Activated naive CD4-positive, alpha-beta T cell treated with anti-CD3 and anti-CD28 coated beads, Interleukin-2, amount 10 ng/mL, durations not matched to agents 7 days and 5 days (primary cell): ENCODE measurements at regions not wholly inside any gene's neighbourhood (a gene's known extent, or its start where the extent isn't known, plus 50 kb on each side); places are given as distances from the start of the nearest gene placed in this dataset.
A peak's percentile ranks its signal among the peaks of the same experiment; 100 is the strongest.

ENCODE experiments used
- CTCF ChIA-PET: fragments of 350-600 bp; sonication (Branson Sonifier 250); formaldehyde crosslinking; loops from one replicate; lab custom pipeline; 2021; ENCODE audit warnings: antibody characterized with exemption; lab: Charles Lee
- DNase-seq: peaks from one replicate; pipeline ENCODE4 v3.0.0-alpha.2; 2020
- H3K27ac Mint-ChIP-seq: one replicate; pipeline ENCODE4 v1.8.0; 2021; ENCODE audit warnings: mild to moderate bottlenecking, moderate library complexity, mixed read lengths
- H3K27me3 Mint-ChIP-seq: one replicate; pipeline ENCODE4 v1.8.0; 2021; ENCODE audit warnings: mild to moderate bottlenecking, mixed read lengths
- H3K36me3 Mint-ChIP-seq: one replicate; pipeline ENCODE4 v1.8.0; 2021; ENCODE audit warnings: mixed read lengths
- H3K4me1 Mint-ChIP-seq: one replicate; pipeline ENCODE4 v1.8.0; 2021; ENCODE audit warnings: mixed read lengths
- H3K4me3 Mint-ChIP-seq: one replicate; pipeline ENCODE4 v1.8.0; 2021; ENCODE audit warnings: mild to moderate bottlenecking, moderate library complexity, mixed read lengths
- H3K9me3 Mint-ChIP-seq: one replicate; pipeline ENCODE4 v1.8.0; 2021; ENCODE audit warnings: mixed read lengths

GRCh38 chr1:222325506-222325905 lies 222.4 kb downstream of the HHIPL2 start:
- Mint-ChIP-seq H3K27ac (no peak overlapping the region), H3K4me3 (no peak overlapping the region), H3K36me3 (no peaks in the 10 kb centered on the region), H3K4me1 (no peaks in the 10 kb centered on the region), H3K27me3 (no peaks in the 10 kb centered on the region), H3K9me3 (peaks cover 1% of the 10 kb centered on the region)
- DNase-seq, result no peak
- CTCF ChIA-PET, result no interaction called here

DNA sequence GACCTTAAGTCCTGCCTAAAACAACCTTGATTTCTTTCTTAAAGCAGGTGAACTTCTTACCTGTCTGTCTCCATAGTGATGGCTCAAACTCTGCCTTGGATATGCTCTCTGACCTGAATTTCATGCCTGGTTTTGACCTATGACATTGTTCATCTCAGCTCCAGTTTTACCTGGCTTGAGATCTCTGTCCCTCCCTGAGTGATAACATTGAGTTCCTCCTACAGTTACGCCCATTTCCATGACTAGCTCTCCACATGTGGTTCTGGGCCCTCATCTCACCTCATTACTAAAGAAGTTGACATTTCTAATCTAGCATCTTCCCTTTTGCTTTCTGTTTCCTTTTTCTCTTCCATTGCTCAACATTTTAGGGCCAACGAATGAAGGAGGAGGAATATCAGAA lies 233.1 kb downstream of the HHIPL2 start:
- Mint-ChIP-seq H3K4me3 (no peak overlapping the region), H3K27ac (no peak overlapping the region), H3K9me3 (no peaks in the 10 kb centered on the region), H3K36me3 (no peaks in the 10 kb centered on the region), H3K27me3 (no peaks in the 10 kb centered on the region), H3K4me1 (no peaks in the 10 kb centered on the region)
- DNase-seq, result no peak
- CTCF ChIA-PET, result interaction anchor here (0.7 kb wide), 1 partner anchor 874 kb away, joined by 3 read pairs; no protein-coding TSS in a partner anchor

- Mint-ChIP-seq H3K27ac (no peak overlapping the region), H3K36me3 (no peaks in the 10 kb centered on the region), H3K27me3 (no peaks in the 10 kb centered on the region), H3K4me3 (no peak overlapping the region), H3K4me1 (no peaks in the 10 kb centered on the region), H3K9me3 (no peaks in the 10 kb centered on the region)
- peak; percentile 31 for DNase-seq
- CTCF ChIA-PET, result no interaction called here
Observed at GRCh38 chr1:222310836-222311235, 237.1 kb downstream of the HHIPL2 start.

DNA sequence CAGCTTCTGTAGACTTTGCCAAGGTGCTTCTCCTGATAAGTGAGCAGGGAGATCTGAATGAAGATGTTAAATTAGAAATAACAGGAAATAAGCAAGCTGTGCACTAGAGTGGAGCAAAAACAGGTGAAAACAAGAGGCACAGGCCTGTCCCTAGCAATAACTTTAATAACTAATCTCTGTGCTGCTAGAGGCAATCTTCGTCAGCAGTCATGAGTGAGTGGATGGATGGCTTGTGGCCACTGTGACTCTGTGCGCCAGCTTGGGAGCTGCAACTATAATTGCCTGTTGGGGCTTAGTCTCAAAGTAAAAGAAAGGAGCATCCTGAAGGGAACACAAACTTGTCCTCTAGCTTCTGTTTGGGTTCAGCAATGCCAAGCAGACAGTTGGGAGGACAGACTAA lies 240.3 kb downstream of the HHIPL2 start:
- Mint-ChIP-seq H3K36me3 (no peaks in the 10 kb centered on the region), H3K4me1 (no peaks in the 10 kb centered on the region), H3K27ac (no peak overlapping the region), H3K4me3 (no peak overlapping the region), H3K9me3 (no peaks in the 10 kb centered on the region), H3K27me3 (no peaks in the 10 kb centered on the region)
- CTCF ChIA-PET, result no interaction called here
- DNase-seq, result no peak

DNA sequence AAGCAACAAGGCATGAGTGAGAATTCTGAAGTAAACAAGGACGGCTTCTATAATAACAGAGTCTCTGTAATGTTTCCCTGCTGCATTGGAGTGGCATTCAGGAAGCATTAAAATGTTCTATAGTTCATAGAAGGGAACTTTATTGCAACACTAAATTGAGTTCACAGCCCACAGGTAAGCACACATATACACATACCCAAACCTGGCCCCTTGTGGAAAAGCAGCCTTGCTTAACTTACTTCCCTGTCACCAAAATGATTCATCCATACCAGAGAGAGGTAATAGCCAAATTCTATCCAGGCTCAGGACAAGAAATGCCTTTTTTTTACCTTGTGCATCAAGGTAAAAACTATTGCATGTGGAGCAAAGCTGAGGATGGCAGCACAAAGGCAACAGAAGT lies 241.4 kb downstream of the HHIPL2 start:
- DNase-seq, result no peak
- no peaks in the 10 kb centered on the region for H3K4me1 Mint-ChIP-seq
- CTCF ChIA-PET, result no interaction called here
- H3K4me3 Mint-ChIP-seq, result no peak overlapping the region
- H3K36me3 Mint-ChIP-seq, result no peaks in the 10 kb centered on the region
- no peak overlapping the region for H3K27ac Mint-ChIP-seq
- H3K9me3 Mint-ChIP-seq, result no peaks in the 10 kb centered on the region
- no peaks in the 10 kb centered on the region for H3K27me3 Mint-ChIP-seq

- H3K9me3 Mint-ChIP-seq, result no peaks in the 10 kb centered on the region
- H3K4me3 Mint-ChIP-seq, result no peak overlapping the region
- no peaks in the 10 kb centered on the region for H3K36me3 Mint-ChIP-seq
- no peak overlapping the region for H3K27ac Mint-ChIP-seq
- no peaks in the 10 kb centered on the region for H3K4me1 Mint-ChIP-seq
- no peak for DNase-seq
- CTCF ChIA-PET, result interaction anchor here (0.9 kb wide), 1 partner anchor 25 kb away, joined by 3 read pairs; no protein-coding TSS in a partner anchor
- H3K27me3 Mint-ChIP-seq, result no peaks in the 10 kb centered on the region
Observed at GRCh38 chr1:222306011-222306410, 241.9 kb downstream of the HHIPL2 start.

DNA sequence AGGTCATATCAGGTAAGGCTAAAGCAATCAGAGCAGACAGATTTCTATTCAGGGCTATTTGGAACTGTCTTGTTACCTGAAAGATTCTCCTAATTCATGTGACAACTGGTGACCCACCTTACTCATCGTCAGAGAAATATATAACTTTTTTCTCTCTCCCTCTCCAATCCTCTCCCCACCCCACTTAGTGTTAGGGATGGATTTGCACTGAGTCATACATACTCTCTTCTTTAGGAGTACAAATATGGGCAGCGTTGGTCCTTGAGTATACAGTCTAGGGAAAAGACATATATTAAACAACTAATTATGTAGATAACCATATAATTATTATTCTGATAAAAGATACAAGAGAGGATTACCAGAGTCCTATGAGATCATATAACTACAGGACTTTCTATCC lies 246.3 kb downstream of the HHIPL2 start:
- CTCF ChIA-PET, result no interaction called here
- Mint-ChIP-seq H3K4me3 (no peak overlapping the region), H3K36me3 (no peaks in the 10 kb centered on the region), H3K9me3 (peaks cover 3% of the 10 kb centered on the region), H3K4me1 (no peaks in the 10 kb centered on the region), H3K27ac (no peak overlapping the region), H3K27me3 (no peaks in the 10 kb centered on the region)
- no peak for DNase-seq

- no peaks in the 10 kb centered on the region for H3K27me3 Mint-ChIP-seq
- DNase-seq, result no peak
- no peaks in the 10 kb centered on the region for H3K4me1 Mint-ChIP-seq
- peaks cover 6% of the 10 kb centered on the region for H3K9me3 Mint-ChIP-seq
- H3K4me3 Mint-ChIP-seq, result no peak overlapping the region
- H3K36me3 Mint-ChIP-seq, result no peaks in the 10 kb centered on the region
- CTCF ChIA-PET, result no interaction called here
- no peak overlapping the region for H3K27ac Mint-ChIP-seq
Observed at GRCh38 chr1:222299524-222299923, 248.4 kb downstream of the HHIPL2 start.

DNA sequence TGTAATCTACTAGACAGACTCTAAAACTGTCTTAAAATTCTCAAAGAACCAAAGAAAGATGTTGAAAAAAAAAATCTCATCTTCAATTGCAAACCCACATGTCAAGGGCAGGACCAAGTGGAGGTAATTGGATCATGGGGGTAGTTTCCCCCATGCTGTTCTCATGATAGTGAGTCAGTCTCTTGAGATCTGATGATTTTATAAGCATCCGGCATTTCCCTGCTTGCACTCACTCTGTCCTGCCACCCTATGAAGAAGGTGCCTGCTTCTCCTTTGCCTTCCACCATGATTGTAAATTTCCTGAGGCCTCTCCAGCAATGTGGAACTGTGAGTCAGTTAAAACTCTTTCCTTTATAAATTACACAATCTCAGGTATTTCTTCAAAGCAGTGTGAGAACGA lies 257.0 kb downstream of the HHIPL2 start:
- H3K36me3 Mint-ChIP-seq, result no peaks in the 10 kb centered on the region

DNA sequence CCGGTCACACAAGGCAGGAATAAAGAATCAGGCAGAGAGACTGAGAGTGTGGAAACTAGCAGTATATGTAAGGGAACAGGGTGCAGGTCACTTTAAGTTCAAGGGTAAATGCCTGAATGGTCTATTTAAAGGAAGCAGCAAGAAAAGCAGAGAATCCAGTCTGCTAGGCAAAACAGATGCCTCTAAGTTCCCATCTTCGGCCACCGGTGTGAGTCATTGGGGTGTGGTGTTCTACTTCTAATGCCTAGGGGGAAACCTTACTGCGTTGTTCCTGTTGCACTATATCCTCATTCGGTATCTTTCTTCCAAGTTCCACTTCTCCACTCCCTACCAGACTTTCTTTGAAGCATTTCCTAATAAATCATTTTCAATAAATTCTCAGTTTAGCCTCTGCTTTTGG lies 259.9 kb downstream of the HHIPL2 start:
- no peaks in the 10 kb centered on the region for H3K36me3 Mint-ChIP-seq
- CTCF ChIA-PET, result no interaction called here
- H3K27me3 Mint-ChIP-seq, result no peaks in the 10 kb centered on the region
- H3K9me3 Mint-ChIP-seq, result no peaks in the 10 kb centered on the region
- no peak for DNase-seq
- no peaks in the 10 kb centered on the region for H3K4me1 Mint-ChIP-seq
- no peak overlapping the region for H3K4me3 Mint-ChIP-seq
- no peak overlapping the region for H3K27ac Mint-ChIP-seq

More for the DNA sequence above, 257.0 kb downstream of the HHIPL2 start:
- no peaks in the 10 kb centered on the region for H3K4me1 Mint-ChIP-seq
- H3K9me3 Mint-ChIP-seq, result peaks cover 3% of the 10 kb centered on the region
- CTCF ChIA-PET, result no interaction called here
- H3K4me3 Mint-ChIP-seq, result no peak overlapping the region
- no peak for DNase-seq
- no peak overlapping the region for H3K27ac Mint-ChIP-seq
- H3K27me3 Mint-ChIP-seq, result no peaks in the 10 kb centered on the region

- Mint-ChIP-seq H3K4me3 (no peak overlapping the region), H3K27ac (no peak overlapping the region), H3K27me3 (no peaks in the 10 kb centered on the region), H3K9me3 (no peaks in the 10 kb centered on the region), H3K4me1 (no peaks in the 10 kb centered on the region), H3K36me3 (no peaks in the 10 kb centered on the region)
- CTCF ChIA-PET, result no interaction called here
- no peak for DNase-seq
Observed at GRCh38 chr1:222286011-222286410, 261.9 kb downstream of the HHIPL2 start.

DNA sequence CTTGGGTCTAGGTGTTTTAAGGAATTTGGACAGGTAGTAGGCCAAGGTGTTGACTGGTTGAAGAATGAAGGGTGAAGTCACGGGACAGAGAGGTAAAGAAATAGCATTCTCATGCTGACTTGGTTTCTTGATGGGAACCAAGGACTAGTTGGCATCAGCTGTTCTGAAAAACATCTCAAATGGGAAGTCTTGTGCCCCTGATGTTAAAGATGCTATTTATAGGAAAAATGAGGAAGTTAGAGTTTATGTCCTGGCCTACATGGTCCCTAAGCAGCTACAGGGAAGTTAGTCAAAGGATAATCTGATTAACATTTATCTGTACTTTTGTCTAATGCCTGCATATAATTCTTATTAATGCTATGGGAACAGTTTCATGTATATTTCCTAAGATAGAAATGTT lies 262.4 kb downstream of the HHIPL2 start:
- no peaks in the 10 kb centered on the region for H3K9me3 Mint-ChIP-seq
- DNase-seq, result no peak
- H3K4me1 Mint-ChIP-seq, result no peaks in the 10 kb centered on the region
- no peaks in the 10 kb centered on the region for H3K27me3 Mint-ChIP-seq
- no peak overlapping the region for H3K4me3 Mint-ChIP-seq
- H3K27ac Mint-ChIP-seq, result no peak overlapping the region
- H3K36me3 Mint-ChIP-seq, result no peaks in the 10 kb centered on the region
- CTCF ChIA-PET, result no interaction called here

GRCh38 chr1:222284466-222284865 lies 263.4 kb downstream of the HHIPL2 start:
- Mint-ChIP-seq H3K4me1 (no peaks in the 10 kb centered on the region), H3K27me3 (no peaks in the 10 kb centered on the region), H3K9me3 (no peaks in the 10 kb centered on the region), H3K27ac (no peak overlapping the region), H3K4me3 (no peak overlapping the region), H3K36me3 (no peaks in the 10 kb centered on the region)
- CTCF ChIA-PET, result no interaction called here
- DNase-seq, result no peak

DNA sequence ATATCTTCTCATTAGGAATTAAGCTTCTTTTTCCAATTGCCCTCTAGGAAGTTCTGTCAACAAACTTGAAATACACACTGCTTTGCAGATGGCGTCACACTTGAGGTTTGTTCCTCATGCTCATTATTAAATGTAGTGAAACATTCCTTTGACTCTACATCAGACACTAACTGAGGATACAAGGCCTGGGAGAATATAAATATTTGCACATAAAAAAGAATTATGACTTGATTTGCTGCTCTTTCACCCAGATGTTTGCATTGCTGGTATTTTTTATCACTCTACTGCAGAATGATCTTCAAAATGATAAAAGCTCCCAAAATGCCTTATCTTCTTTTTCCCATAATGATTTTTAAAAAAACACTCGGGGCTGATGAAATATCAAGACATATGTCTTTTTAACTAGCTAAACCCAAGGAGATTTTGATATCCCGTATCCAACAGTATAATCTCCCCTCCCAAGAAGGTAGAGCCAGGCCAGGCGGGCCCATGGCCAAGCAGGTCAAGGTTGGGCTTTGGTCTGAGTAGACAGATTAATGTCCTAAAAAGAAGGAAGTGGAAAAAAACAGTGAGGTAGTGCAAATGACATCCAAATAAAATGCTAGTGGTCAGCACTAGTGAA lies 264.6 kb downstream of the HHIPL2 start:
- Mint-ChIP-seq H3K36me3 (no peaks in the 10 kb centered on the region), H3K4me1 (no peaks in the 10 kb centered on the region)
- no peak for DNase-seq

DNA sequence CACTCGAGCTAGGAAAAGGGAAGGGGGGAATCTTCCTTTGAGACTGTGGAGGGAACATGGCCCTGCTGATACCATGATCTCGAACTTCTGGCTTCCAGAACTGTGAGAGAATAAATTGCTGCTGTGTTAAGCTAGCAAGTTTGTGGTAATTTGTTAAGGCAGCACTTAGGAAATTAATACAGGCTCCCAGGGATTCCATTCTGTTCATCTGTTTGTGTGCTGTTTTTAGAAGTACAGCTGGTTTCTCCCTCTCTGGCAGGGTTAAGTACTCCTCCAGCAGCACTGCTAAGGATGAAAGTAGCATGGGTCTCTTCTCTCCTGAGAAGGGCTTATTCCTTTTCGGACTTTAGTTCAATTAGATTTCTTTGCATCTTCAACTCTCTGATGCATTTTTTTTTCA lies 268.3 kb downstream of the HHIPL2 start:
- no peak for DNase-seq
- no peaks in the 10 kb centered on the region for H3K36me3 Mint-ChIP-seq
- H3K27ac Mint-ChIP-seq, result no peak overlapping the region
- H3K27me3 Mint-ChIP-seq, result no peaks in the 10 kb centered on the region
- CTCF ChIA-PET, result no interaction called here
- no peaks in the 10 kb centered on the region for H3K4me1 Mint-ChIP-seq
- no peaks in the 10 kb centered on the region for H3K9me3 Mint-ChIP-seq
- no peak overlapping the region for H3K4me3 Mint-ChIP-seq

More for the DNA sequence above, 264.6 kb downstream of the HHIPL2 start:
- no peak overlapping the region for H3K27ac Mint-ChIP-seq
- no peaks in the 10 kb centered on the region for H3K27me3 Mint-ChIP-seq
- CTCF ChIA-PET, result no interaction called here
- H3K9me3 Mint-ChIP-seq, result no peaks in the 10 kb centered on the region
- H3K4me3 Mint-ChIP-seq, result no peak overlapping the region

- H3K9me3 Mint-ChIP-seq, result no peaks in the 10 kb centered on the region
- CTCF ChIA-PET, result no interaction called here
- H3K4me3 Mint-ChIP-seq, result no peak overlapping the region
- no peak for DNase-seq
- H3K36me3 Mint-ChIP-seq, result no peaks in the 10 kb centered on the region
- no peaks in the 10 kb centered on the region for H3K4me1 Mint-ChIP-seq
- no peaks in the 10 kb centered on the region for H3K27me3 Mint-ChIP-seq
- H3K27ac Mint-ChIP-seq, result no peak overlapping the region
Observed at GRCh38 chr1:222278501-222278900, 269.4 kb downstream of the HHIPL2 start.
